Activated T-cell treated with anti-CD3 and anti-CD28 coated beads, Interleukin-2, amount 50 U/mL, for 1 hour (primary cell): ENCODE measurements at regions not wholly inside any gene's neighbourhood (a gene's known extent, or its start where the extent isn't known, plus 50 kb on each side); places are given as distances from the start of the nearest gene placed in this dataset.

ENCODE experiments used
- DNase-seq: peaks from one replicate; pipeline ENCODE4 v3.0.0-alpha.2; 2020

DNA sequence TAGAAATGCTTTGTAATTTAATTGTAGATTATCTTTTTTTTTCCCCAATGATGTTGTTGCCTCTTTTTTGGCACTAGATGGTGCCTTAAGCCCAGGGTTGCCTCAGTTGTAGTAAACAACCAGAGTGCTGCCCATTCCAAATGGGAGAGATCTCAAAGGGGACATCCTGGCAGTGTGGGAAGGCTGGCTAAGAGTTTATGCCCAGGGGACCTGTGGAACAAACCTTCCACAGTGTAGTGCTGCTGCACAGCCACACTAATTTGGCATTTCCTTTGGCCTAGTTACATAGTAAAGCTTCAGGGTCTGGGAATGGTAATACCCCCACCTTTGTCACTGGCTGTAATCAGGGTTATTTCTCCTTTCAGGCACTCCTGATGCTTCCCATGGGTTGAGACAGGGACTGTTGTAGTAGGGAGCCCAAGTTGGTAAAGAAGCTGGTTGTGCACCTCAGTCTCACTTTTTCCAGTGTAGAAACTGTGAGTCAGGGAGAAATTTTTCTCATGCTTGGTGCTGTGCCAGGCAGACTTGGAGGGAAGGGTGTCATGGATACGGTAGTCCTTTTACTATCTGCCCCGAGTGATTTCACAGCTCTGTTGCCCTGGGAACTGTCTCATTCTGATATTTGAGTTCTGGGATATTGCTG lies 177.8 kb upstream of the ECI2 start:
- no peak for DNase-seq

DNA sequence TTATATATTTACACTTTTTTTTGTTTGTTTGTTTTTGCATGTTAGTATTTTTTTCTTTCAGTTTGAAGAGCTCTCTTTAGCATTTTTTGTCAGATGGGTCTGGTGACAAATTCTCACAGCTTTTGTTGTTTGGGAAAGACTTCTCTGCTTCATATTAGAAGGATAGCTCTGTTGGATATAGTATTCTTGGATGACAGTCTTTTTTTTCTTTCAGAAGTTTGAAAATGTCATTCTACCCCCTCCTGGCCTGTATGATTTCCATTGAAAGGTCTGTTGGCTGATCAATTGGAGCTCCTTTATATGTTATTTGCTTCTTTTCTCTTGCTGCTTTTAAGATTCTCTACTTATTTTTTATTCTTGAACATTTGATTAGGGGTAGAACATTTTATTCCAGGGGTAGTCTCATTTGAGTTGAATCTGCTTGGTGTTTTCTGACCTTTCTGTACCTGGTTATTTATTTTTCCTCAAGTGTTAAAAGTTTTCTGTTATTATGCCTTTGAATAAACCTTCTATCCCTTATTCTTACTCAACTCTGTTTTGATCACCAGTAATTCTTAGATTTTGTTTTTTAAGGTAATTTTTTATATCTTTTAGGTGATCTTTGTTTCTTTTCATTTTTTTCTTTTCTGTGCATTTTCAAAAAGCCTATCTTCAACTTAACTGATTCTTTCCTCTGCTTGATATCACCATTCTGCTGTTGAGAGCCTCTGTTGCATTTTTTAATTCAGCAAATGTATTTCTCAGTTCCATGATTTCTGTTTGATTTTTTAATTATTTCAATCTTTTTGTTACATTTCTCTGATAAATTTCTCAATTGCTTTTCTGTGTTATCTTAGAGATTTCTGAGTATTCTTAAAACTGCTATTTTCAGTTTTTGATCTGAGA lies 176.8 kb upstream of the ECI2 start:
- no peak for DNase-seq

DNA sequence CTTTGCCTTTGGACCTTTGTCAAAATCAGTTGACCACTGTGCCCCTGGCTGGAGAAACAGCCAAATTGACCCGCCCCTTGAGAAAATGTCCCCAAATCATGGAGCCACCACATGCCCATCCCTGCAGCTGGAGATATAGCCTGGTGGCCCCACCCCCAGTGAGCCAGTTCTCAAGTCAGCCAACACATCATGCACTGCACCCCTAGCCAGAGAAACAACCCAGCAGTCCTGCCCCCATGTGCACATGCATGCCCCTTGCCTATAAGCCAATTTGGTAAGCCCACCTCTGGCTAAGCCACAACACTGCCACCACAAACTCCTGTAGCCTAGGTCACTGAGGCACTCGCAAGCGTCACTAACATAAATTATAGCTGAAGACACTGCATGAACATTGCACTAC lies 174.2 kb upstream of the ECI2 start:
- DNase-seq: no peak

DNA sequence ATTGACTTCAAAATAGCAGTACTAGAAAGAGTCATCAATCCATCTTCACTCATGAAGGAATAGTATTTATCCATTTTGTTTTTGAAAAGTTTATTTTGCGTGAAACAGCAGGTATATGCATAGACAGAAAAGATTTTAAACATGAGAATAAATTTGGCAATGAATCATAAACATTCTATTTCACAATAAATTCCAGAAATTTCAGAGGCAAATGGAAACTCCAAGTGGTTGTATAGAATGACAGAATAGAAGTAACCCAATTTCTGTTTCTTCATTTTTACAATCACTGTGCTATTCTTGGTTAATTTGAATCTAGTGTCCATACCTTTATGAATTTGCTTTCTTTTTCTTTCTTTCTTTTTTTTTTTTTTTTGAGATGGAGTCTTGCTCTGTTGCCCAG lies 173.0 kb upstream of the ECI2 start:
- DNase-seq: no peak

DNA sequence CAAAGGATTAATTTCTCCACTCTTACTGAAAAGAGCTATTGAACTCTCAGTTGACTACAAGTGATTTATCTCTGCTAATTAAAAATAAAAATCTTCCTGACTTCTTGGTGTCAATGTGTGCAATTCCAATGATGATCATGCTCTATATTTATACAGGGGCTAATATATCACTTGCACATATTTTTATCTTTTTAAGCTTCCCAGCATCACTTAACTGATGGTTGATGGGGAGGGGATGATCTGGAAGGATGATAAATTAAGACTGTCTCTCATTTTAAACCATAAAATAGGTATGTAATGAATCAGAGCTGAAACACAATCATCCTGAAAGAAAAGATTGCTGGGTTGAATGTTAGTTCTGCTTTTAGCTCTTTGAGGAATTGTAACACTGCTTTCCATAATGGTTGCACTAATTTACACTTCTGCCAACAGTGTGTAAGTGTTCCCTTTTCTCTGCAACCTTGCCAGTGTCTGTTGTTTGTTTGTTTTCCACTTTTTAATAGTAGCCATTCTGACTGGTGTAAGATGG lies 169.6 kb upstream of the ECI2 start:
- DNase-seq: no peak

DNA sequence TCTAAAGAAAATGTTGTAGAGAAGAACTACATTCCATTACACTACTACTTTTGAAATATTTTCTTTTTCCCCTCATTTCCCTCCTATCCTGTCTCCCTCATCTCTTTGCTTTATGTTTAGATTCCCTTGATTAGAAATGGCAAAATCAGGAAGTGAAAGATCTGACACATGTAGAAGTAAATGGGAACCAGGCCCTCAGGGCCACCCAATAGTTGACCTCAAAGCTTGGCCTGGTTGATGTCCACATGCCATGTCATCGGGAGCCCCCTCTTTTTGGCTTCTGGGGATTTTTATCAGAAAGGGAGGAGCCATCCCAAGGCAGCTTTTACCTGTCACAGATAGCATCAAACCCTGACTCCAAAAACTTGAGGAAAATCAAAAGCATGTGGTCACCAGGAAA lies 168.3 kb upstream of the ECI2 start:
- no peak for DNase-seq

DNA sequence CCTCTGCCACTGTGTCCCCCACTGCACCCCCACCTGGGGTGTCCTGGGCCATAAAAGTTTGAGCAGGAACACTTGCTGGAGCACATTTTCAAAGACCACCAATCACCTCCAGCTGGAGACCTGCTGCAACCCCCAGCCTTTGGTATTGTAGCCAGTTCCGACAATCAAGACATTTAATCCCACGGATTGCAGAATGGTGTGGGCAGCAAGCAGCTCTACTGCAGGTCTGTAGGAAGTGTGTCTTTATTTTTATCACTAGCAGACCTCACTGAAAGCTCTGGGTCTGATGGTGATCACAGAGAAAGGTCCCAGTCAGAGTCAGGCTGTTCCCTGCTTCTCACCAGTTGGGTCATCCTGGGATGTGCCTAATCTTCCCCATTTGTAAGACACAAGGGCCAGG lies 167.1 kb upstream of the ECI2 start:
- no peak for DNase-seq

DNA sequence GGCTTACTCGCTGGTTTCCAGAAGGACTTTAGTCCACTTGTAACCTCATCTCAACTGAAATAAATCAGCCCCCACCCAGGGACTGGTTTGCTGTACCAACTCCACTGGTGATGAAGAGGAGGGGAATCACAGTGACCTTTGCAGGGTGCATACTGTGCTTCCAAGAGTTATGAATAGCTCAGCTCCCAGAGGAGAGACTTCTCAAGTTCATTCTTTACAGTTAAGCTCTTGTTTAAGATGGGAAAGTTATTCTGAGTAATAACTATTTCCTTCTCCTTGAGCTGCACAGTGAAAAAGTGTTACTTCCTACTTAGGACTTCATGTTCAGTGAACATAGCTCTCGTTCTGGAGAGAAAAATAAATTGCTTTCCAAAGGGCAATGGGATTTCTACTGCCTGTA lies 166.5 kb upstream of the ECI2 start:
- no peak for DNase-seq

DNA sequence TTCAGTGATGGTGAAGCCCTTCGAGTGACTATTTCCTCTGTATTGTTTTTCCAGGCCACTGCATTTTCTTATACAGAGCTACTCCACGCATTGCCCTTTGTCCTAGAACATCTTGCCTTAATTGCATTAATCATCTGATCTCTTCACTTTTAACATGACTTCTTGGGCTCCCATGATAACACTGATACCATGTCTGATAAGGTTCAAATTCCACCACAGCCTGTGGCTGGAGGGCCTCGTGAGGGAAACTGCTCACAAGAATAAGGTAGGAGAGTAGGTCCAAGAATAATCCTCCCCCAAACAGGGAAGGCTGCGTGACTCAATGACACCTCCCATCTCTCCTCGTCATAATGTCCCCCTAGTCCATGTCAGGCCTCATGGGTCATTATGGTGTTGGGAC lies 165.5 kb upstream of the ECI2 start:
- DNase-seq: no peak

DNA sequence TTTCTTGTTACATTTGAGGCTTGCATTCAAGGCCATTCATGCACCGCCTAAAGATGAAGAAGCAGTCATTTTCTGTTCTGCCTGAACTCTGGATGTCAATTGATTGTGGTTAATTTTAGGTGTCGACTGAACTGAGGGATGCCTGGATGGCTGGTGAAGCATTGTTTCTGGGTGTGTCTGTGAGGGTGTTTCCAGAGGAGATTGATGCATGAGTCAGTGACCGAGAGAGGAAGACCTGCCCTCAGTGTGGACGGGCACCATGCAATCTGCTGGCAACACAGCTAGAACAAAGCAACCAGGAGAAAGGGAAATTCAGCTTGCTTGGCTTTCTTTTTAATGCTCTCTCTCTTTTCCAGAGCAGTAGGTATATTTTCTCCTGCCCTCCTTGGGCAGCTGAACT lies 164.1 kb upstream of the ECI2 start:
- DNase-seq: no peak

DNA sequence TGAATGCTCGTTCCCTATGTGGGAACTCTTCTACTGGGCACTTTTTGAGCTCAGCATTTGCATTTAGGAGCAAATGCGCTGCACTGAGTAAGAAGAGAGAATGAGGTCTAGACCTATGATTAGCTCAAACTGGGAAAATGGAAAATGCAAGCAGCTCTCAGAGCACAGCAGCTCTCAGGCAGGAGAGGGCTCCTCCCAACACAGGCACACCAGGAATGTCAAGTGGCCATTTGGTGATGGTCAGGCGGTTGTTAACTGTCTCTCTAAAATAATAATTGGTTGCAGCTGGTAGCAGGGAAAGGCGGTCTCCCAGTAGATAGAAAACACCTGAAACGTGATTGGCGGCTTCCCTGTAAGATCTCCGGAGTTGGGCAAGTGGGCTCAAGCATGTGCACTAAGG lies 162.0 kb upstream of the ECI2 start:
- DNase-seq: no peak

DNA sequence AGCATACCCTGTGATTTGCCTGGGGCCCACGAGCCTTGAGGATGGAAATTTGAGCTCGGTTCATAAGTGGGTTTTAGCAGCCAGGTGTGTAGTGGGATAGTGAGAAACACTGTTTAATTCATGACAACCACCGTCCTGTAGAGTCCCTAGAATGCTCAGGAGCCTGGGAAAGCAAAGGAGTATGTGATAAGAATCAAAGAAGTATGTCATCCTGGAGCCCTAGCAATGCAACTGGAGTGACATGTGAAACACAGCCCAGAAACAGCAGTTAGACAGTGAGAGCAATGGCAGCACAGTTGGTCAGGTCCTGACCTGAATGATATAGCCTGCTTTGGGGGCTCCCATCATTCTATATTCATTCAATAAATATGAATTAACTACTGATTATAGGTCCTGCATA lies 161.2 kb upstream of the ECI2 start:
- no peak for DNase-seq

DNA sequence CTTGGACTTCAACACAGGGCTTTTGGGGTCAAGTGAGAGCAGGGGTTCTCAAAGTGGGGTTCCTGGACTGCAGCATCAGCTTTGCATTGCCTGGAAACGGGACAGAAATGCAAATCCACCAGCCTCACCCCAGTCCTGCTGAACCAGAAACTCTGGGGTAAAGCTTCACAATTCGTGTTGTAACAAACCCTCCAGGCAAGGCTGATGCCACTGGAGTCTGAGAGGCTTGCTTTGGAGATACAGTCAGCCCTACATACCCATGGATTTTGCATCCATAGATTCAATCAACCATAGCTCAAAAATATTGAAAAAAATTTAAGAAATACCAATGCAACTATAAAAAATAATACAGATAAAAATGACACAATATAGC lies 160.4 kb upstream of the ECI2 start:
- DNase-seq: no peak

DNA sequence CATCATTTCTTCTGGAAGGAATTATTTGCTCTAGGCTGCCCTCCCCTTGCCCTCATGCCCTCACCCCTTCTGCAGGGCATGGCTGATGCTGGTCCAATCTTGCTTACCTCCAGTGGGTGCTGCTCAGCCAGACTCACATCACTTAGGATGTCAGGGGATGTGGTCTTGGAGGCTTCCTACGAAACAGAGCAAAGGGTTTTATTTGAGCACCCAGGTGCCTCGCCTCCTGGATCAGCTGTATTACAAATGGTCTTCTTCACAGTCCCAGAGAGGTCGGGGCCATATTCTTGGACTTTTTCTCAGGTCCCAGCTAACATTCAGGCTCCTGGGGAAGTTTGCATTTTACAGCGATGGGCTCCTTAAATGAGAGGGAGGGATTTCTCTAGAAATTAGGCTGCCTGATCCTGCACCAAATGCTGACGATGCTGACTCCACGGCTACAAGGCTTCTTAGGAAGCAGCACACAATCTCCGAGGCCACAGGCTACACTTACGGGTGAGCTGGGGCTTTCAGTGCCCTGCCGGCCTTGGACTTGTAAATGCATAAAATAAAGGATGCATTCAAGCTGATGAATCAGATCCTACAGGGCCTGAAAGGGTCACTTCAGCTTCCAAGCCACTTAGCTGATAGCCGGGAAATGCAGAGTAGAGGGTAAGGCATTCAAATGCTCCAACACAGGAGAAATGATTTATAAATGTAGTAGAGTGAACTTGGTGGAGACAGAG lies 159.8 kb upstream of the ECI2 start:
- DNase-seq: no peak

DNA sequence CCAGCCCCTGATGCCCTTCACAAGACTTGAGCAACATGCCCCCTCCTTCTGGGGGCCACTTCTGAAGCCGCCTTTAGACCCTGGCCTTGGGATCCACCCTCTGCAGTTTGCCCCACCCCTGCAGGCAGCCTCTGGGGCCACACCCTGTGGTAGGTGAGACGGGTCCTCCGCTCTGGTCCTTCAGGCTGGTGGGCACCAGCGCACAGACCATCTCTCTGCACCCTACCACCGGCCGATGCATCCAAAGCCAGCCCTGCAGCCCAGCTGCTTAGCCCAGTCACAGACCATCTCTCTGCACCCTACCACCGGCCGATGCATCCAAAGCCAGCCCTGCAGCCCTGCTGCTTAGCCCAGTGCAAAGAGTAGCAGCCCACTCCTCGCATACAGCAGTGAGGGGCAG lies 159.3 kb upstream of the ECI2 start:
- no peak for DNase-seq

DNA sequence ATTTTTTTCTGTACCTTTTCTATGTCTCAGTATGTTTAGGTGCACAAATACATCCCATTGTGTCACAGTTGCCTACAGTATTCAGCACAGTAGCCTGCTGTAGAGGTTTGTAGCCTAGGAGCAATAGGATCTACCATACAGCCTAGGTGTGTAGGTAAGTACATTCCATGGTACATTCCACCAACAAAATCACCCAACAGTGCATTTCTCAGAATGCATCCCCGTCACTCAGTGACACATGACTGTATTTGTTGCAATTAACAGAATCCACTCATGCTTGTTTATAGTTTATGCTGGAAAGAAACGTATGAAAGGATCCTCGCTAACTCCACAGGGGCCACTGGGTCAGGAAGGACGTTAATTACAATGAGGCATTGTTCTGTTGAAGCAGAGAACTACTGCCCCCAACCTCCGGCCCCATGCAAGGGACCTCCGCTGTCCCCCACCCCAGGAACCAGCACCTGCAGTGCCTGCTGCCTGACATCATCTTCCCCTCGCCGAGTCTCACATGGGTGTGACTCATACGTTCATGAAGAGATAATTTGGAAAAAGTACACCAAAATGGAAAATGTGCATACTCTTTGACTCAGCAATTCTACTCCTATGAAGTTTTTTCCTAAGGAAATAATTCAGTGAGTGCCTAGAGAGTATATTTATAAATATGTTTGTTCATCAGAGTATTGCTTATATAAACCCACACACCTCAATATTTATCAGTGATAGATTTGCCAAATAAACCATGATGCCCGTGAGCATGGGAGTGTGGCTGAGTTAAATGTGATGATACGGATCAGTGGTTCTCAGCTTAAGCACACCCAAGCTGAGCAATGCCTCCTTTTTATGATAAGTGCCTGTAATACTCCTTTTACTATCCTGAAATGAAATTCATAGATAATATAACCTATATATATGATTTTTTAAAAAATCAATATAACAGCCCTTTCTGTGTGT lies 156.4 kb upstream of the ECI2 start:
- DNase-seq: no peak

DNA sequence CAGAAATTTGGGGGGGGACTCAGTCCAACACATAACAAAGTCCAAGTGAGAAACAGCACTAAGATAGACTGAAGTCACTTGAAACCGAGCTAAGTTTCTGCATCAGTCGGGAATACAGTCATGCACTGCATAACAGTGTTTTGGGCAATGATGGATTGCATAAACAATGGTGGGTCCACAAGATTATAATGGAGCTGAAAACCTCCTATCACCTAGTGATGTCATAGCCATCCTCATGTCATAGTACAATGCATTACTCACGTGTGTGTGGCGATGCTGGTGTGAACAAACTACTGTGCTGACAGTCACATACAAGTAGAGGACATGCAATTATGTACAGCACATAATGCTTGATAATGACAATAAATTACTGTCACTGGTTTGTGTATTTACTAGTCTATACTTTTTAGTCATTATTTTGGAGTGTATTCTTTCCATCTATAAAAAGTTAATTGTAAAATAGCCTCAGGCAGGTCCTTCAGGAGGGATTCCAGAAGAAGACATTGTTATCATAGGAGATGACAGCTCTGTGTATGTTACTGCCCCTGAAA lies 154.5 kb upstream of the ECI2 start:
- DNase-seq: no peak

DNA sequence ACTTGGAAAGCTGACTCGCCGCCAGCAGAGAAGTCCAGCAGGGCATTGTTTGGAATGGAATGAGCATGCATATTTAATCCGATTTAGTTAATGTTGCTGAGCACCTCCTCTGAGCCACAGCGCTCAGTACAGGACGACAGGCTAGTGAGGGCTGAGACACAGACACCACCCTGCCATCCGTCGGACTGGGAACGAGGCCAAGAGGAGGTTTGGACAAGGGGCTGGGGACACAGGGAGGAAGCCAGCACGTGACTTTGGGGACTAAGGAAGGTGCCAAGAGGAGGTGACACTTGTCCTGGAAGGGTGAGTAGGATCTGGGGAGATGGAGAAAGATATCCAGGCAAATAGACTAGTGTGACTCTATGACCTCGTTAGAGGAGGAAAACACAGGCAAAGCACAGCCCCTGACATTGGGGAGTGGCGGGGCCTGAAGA lies 152.5 kb upstream of the ECI2 start:
- DNase-seq: no peak

DNA sequence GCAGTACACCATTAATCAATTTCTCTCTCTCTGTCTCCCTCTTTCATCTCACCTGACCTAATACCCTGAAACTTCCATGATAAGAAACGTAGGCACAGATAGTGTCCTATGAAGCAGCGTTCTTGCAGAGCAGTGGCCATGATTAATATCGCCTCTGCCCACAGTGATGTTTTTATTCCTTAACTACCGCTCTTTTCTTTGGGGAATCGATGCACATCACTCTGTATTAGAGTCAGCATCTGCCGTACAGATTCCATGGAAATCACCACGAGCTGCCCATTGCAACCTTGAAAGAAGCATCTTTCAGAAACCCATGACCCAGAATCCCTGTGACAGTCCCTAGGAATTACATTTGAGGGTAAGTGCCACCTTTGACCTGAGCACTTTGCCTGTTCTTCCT lies 152.0 kb upstream of the ECI2 start:
- DNase-seq: no peak

DNA sequence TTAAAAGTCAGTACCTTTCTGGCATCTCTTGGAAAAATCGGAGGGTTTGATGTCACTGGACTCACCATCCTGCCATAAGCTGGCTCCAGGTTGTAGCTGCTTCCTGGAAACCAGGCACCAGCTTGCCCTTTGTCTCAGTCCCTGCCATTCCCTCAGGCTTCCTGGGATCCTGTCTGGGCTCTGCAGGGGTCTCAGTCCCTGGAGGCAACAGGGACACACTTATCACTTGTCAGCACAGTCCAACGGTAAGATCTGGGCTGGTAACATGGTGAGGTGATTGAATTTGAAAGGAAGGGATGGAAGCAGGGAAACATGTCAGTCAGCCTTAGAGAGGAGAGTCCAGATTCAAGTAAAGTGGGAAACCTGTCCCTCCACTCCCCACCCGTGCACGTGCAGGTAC lies 147.6 kb upstream of the ECI2 start:
- DNase-seq: no peak

DNA sequence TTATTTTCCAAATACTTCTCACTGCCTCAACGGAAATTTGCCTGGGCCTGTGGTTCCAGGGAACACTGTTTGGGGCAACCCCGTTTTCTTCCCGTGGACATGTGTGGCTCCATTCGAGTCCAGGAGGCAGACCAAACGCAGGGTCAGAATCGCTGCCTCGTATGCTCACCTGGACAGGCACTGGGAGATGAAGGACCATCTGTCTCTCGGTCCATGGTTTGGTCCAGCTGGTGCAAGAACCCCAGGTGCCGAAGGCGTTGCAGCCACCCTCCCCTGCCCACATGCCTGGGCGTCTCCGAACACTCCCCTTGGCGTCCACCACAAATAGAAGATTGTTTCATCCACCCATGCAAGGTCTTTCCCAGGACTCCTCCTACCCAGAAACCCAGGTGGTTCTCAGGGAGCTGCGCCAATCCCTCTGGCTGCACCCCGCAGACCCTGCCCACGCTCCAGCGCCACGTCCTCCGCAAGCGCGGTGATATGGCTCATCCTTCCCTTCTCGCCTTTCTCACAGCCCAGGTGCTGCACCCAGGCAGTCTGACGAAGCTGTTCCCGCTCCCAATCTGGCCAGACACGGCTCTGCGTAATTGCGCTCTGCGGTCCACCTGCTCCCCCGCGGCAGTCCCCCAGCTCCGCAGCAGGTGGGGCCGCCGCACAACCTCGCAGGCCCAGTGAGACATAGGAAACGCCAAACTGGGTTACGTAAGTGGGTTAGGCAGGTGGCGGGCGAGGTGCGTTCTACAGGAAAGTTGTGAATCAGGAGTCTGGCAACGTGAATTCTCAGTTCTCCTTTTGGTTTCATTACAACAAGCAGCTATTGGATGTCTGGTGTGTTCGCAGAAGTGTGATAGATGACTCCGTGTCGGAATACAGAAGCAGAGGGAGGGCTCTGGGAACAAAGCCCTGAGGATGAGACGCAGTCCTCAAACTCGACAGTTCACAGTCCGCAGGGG lies 146.2 kb upstream of the ECI2 start:
- no peak for DNase-seq
